GM12892 (cell line): ENCODE measurements at regions not wholly inside any gene's neighbourhood (a gene's known extent, or its start where the extent isn't known, plus 50 kb on each side); places are given as distances from the start of the nearest gene placed in this dataset.

ENCODE experiments used
- POLR2A ChIP-seq: IDR thresholded peaks from 2 replicates; pipeline ENCODE4 v1.6.1; 2011; ENCODE audit warnings: low read depth, low read length, control low read depth
- POLR2AphosphoS5 ChIP-seq: IDR thresholded peaks from 2 replicates; pipeline ENCODE4 v1.6.1; 2011; ENCODE audit warnings: low read depth, low read length, control low read depth

- TF ChIP-seq POLR2AphosphoS5 (no peak), POLR2A (no peak)
Measured at GRCh38 chr3:152724270-152724669, 110.7 kb upstream of the P2RY1 start.
